ENCODE measurements at regions not wholly inside any gene's neighbourhood (a gene's known extent, or its start where the extent isn't known, plus 50 kb on each side); places are given as distances from the start of the nearest gene placed in this dataset.
A peak's percentile ranks its signal among the peaks of the same experiment; 100 is the strongest.

DNA sequence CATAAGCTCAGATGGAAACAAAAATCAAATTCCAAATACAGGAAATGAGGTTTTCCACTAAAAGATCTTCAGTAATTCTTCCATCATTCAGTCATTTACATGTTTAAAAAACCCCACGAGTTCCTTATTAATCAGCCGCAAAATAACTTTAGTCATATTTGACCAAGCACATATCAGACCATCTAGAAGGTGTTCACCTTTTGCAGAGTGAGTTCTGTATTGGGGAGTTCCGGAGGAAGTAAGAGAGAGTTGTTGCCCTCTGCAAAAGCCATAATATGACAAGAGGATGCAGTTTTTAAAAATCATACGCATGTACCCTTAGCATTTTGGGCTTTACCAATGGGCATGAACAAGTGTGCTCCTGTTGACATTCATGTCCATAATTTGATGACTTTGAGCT, 61.6 kb downstream of the CCR1 start:
- DNase-seq: no peak

DNA sequence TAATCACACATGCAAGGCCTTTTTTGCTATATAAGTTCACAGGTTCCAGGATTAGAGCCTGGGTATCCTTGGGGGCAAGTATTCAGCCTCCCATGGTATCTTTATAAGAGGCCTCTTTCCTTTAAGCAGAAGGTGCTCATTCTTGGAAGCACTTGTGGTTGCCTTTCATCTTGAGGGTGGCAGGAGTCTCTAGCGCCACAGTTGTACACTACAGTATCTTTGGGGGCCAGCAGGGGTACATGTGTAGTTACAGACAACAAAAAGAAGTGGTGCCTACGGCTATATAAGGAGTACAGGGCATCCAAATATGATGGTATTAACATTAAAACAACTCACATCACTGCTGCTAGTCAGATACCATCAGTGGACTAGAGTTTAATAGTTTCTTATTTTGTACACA, 62.1 kb downstream of the CCR1 start:
- no peak for DNase-seq

DNA sequence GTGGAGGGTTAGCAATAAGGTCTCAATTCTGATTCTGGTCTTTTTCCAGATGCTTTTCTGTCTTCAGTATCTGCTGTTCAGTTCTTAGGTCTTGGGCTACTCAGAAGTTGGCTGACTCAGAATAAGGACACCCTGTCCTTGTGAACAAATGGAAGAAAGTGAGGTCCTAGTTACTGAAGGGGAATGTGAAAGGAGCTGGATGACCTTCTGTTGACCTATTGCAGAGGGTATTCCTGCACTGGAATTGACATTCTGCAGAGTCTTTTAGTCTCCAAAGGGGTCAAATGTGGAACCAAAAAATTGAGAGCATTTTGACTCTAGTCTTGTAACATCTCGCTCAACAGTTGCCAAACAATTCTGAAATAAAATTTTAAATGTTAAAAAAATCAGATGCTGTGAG, 63.0 kb downstream of the CCR1 start:
- no peak for DNase-seq

DNA sequence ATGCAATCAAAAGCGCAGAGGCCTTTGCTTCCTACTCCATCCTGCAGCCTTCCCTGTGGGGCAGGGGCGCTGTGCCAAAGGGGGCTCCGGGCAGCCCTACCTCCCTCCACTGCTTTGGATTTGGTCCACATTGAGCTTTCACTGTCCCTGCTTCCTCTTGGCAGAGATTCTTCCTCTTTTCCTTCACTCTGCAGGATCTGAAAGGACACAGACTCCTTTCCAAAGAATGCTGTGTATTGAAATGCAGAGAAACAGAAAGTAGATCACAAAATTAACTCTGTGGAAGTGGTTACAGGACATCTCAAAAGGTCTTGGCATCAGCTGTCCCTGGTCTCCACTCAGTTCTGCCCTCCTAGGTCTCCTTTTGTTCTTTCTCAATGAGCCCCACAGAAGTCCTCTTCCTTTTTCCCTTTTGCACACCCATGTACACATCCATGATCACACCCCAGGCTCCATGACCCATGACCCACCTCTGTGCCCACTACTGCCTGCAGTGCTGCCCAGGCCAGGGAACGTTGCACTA, 64.1 kb downstream of the CCR1 start:
- DNase-seq: peak; percentile 44 to 56

DNA sequence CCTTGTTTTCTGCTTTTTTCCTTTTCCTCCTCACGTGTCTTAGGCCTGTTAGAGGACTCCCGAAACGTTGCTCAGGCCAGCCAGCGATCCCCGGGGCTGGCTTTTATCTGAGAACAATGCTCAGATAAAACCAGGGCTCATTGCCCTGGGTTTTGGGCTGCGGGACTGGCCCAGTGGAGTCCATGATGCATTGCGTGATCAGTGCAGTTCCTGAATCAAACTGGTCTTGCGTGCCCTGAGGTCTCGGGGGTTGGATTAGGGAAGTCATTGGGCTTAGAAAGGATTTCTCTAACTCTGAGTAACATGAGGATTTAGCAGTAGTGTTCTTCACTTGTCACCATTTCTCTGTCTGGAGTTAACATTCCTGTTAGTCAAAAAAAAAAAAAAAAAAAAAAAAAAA, 66.3 kb downstream of the CCR1 start:
- DNase-seq: no peak

DNA sequence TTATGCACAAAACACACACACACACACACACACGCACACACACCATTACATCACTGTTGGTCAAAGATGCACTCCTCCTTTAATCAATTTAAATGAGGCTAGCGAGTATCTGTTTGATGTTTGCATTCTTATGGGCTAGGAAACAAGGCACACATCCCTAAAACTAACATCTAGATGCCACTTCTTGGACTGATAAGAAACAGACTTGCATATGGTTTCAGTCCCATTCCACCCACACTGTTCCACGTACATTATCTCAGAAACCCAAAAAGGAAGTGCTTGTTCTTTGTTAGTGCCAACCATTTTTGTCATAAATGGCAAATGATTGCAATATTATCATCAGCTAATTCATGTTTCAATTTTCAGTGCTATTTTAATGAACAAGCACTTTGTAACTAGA, 69.5 kb downstream of the CCR1 start:
- DNase-seq: no peak

DNA sequence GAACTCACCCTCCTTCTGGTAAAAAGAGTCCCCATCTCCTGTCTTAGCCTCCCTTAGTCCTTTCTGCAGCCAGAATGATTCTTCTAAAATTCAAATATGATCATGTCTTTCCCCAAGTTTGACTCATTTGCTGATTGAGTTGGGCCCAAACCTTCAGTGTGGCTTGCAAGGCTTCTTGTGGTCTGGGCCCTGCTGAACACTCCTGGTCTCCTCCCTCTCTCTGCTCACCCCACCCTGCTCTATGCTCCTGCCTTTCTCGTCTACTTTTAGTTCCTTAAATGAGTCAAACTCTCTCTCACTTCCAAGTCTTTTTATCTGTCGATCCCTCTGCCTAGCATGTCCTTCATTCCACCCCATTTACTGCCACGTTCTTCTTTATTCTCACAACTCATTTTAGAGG, 72.6 kb downstream of the CCR1 start:
- no peak for DNase-seq

DNA sequence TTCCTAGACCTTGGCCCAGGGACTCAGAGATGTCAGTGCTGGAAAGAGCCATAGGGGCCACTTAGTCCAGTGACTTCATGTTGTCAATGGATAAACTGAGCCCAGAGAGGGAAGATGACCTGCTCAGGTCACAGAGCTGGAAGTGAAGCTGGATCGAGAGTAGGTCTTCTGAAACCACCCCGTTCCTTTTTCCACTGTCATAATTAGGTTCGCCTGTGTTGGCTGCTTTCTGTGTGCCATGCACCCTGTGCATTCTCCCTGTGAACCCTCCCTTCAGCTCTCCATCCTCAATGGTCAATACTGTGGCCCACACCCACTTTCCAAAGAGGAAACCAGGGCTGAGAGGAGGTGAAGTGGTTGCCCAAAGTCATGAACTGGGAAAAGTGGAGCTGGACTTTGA, 74.8 kb downstream of the CCR1 start:
- DNase-seq: no peak

DNA sequence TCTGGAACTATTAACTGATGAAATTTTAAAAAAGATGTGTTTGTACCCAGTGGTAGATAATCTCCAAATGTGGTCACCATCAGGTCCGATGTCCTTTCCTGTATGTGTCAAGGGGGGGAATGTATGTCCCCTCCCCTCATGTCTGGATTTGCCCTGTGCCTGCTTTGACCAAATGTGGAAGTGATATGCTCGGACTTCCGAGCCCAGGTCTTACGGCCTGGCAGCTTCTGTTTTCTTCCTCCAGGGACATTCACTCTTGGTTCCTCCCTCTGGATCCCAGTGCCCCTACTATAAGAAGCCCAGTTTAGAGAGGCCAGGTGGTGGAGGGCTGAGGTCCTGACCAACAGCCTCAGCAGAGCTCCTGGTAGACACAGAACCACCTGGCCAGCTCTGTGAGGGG, 75.5 kb downstream of the CCR1 start:
- no peak for DNase-seq

DNA sequence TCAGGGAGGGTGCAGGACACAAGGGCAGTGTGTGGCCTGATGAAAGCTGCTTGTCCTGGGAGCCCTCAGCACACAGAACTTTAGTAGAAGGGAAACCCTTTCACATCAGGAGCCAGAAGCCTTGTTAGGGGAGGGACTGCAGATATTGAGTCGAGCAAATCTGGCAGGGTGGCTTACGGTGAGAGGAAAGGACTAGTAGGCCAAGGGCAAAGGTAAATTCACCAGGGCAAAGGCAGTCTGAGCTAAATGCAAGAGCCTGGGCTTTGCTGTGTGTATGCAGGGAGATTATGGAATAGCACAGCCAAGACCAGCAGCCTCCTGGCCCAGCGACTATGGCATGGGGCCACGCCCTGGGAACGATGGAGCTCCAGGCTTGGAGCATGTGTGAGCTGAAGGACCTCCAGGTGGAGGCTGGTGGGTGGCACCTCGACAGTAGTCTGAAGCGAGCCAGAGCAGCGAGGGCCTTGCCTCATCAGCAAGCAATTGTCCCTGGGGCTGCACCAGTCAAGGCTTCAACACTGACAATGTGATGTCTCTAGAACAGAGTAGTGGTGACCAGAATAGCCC, 76.1 kb downstream of the CCR1 start:
- DNase-seq: no peak

DNA sequence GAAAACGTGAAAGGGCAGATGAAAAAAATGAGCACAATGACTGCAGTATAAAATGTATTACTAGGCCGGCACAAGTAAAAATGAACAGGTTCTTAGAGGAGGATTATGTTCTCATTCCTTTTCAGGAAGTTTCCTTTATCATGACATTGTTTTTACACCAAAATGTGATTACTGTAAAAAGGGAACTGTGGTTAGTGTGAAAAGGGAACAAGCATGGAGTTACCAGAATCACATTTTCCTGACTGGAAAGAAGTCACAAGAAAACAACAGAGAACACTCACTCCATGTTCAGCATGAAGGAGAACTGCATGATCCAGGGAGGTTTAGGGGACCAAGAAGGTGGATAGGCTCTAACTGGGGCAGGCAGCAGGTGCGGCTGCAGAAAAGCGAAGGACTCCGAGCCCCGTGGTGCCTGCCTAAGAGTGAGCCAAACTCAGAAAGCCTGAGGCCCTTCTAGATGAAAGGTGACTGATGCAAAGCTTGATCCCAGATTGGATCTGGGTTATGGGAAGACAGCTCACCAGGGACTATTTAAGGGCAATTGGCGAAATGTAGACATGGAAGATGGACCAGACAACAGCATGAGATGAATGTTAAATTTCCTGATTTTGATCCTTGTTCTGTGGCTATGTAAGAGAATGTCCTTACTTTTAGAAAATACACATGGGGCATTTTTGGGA, 77.3 kb downstream of the CCR1 start:
- DNase-seq: no peak

DNA sequence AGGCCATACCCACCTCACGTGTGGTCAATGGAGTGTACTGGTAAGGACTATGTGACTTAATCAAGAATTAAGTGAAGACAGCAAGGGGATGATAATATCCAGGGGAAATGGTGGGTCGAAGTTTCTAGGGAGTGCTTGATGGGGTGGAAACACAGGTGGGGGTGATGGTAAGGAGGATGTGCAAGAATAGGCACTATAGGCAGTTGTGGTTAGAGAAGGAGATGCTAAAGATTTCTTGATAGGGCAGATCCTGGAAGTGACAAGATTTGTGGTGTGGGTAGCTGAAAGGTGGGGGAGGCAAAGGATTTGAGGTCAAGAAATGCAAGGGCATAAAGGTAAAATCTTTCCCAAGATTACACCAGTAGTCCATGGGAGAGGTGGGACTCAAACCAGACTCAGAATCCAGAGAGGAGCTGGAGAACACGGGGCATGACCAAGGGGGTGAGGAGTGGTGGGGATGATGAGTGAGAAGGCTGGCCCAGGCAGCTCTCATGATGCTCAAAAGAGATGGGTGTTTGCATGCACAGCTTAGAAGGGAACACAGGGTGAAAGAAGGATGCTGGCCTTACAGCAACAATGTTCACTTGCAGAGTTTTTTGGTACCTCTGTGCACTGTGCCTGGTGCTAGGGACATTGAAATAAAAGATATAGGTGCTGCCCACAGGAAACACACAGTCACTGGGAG, 78.4 kb downstream of the CCR1 start:
- no peak for DNase-seq

DNA sequence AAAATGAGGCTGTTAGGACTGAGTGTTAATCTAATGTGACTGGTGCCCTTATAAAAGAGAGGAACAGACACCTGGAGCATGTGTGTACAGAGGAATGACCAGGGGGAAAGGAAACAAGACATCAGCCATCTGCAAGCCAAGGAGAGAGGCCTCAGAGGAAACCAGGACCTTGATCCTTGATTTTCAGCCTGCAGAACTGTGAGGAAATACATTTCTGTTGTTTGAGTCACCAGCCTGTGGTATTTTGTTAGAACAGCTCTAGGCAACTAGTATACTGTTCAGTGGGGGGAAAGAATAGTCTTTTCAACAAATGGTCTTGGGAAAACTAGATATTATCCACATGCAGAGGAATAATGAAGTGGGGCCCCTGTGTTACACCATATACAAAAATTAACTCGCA, 80.6 kb downstream of the CCR1 start:
- no peak for DNase-seq

DNA sequence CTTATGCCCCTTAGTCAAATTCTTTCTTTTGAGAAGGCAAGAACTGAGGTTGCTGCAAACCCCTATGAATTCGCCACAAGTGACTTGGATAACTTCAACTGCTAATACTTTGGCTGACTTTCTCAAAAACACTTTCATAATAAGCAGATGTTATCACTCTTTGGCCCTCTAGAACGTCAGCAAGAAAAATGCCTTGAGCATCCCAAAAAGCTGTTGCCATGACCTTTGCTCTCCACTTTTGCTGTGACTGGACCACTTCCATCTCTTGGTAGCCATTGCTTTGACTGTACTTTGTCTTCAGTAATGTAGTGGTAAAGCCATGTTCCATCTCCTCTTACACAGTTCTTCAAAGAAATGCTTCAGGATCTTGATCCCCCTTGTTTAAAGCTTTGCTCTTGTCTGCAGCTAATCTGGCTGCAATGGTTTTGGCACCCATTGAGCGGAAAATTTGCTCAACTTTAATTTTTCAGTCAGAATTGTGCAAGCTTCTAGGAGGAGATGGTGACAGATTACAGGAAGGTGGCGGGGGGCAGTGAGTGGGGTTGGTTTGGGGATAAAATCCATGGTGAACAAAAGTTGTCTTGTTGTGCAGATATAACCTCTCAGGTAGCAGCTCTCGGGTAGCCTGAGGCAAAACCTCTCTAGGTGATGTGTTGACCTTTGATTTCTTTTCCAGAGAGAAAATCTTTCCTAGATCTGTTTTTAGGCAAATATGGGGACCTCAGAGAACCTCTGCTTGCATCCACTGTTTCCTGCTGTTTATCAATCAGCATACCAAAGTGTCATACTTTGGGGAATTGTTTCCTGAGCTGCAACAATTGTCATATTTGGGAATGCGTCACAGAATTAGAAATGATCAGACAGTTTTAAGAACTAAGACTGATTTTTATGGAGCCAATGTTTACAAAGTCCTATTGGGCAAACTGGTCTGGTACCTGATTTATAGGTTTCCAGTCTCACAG, 83.6 kb downstream of the CCR1 start:
- peak; percentile 83 to 90 for DNase-seq

DNA sequence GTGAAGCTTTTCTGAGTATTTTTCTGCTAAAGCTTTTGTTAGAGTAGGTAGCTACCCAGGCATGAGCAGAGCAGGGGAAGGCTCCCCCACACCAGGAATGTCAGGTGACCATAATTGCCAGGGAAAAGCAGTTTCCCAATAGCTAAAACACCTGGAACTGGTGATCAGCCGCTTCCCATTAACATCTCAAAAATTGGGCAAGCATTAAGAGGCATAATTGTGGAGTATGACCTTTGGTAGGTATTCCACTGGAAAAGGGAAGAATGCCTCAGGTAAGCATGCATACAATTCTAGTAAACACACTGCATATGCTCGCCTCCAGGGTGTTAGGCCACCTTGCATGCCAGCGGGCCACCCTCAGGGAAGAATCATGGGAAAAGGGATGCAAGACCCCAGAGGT, 84.5 kb downstream of the CCR1 start:
- DNase-seq: no peak

DNA sequence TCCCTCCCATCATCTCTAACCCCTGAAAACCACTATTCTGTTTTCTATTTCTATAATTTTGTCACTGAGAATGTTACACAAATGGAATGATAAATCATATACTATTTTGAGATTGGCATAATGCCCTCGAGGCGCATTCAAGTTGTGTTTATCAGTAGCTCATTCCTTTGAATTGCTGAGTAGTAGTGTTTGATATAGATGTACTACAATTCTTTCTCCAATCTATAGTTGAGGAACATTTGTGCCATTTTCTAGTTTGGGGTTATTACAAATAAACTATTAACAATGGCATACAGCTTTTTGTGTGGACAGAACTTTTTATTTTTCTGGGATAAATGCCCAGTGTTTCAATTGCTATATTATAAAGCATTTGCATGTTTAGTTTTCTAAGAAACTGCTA, 86.0 kb downstream of the CCR1 start:
- DNase-seq: peak; percentile 38 to 60

DNA sequence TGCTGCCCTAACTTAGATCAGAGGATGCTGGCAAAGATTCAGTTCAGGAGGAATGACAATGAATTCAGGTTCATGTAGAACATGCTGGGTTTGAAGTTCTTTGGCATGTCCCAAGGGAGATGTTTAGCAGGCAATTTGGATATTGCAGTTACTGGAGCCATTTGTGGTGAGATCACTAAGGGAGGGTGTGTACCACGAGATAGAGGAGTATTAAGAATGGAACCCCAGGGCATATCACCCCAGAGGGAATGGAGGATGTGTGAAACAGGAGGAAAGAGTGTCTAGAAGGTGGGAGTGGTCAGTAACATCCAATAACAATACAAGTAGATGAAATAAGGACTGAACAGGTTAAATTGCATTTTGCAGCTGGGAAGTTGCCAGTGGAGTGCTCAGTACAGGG, 87.1 kb downstream of the CCR1 start:
- DNase-seq: no peak

DNA sequence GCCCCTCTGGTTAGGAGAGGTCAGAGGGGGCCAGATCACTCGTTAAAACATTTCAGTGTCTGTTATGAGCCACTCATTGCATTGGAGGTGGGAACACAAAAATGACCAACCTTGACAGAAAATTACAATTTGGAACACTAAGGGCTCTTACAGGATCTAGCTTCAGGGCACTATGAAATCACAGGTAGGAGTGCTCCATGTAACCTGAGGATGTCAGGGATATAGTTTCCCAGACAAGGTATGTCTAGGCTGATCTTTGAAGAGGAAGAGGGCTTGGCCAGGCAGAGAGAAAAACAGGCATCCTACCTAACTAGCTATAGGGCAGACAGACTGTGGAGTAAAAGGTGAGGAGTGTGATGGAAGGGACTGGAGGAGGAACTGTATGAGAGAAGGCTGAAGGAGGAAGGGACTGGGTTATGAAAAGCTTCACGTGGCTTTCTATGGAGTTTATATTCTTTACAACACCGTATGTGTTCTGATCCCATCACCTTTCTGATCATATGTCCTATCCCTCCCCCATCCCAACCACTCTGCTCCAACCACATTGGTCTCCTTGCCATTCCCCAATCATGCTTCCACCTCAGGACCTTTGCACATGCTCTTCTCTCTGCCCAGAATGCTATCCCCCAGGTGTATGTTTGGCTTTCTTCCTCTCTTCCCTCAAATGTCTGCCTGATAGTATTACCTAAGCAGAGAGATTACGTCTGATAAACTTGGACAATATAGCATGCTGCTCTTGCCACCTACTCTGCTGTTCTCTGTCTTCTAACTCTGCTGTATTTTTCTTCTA, 88.2 kb downstream of the CCR1 start:
- no peak for DNase-seq

DNA sequence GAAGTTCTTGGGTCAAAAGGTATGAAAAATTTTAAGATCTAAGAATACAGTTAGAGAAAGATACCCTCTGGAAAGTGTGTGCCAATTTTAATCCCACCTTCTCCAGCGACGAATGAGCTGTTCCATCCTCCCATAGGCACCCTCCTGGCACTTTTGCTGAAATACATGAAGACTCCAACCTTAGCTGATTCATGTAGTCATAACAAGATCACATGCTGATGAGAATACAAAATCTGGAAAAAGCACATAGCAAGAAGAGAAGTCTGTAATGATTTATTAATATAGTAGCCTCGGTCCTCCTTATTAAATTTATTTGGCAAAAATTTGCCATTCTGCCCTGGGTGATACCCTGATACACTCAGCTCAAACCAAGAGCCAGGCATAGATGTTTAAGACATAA, 88.9 kb downstream of the CCR1 start:
- DNase-seq: no peak

DNA sequence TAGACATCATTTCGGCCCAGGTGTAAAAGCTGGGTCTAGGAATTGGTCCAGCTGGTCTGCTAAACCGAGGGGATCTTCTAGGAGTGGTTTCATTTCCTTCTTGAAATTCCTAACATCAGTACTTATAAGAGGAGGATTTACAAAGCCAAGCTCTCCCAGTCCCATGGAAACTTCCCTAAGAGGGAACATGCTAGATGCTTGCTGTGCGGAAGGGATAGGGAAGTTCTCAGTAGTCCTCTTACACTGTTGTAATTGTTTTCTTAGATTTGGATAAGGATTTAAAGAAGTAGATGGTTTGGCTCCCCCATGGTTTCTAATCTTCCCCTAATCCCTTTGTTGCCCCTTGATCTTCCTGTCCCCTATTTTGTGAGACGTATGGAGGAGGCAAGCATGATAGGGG, 89.7 kb upstream of the XCR1 start:
- no peak for DNase-seq

DNA sequence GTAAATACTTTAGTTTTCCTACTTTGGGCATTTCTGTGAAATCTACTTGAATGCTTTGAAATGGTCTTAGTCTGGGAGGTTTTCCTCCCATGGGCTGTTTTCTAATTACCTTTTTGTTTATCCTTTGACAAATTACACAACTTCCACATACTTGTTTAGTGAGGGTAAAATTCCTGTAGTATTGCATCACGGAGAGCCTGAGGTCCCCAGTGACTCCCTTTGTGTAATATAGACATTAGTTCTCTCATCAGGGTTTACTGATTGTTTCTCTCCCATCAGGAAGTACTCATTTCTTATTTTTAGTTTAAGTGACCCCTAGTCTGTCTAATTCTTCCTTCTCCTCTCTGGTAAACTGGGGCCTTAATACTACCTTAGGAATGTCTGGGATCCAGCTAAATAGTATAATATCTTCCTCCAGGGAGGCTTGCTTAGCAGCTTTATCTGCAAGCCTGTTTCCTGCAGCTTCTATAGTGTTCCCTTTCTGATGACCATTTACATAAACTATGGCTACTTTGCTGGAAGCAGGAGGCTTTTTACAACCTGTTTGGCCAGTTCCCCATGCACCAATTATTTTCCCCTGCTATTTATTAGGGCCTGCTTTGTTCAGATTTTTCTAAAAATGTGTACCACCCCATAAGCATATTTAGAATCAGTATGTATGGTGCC, 87.2 kb upstream of the XCR1 start:
- DNase-seq: no peak
